ENCODE measurements at regions not wholly inside any gene's neighbourhood (a gene's known extent, or its start where the extent isn't known, plus 50 kb on each side); places are given as distances from the start of the nearest gene placed in this dataset.

- DNase-seq: no peak
Measured at GRCh38 chr5:3393920-3394597, 201.6 kb upstream of the IRX1 start.

GRCh38 chr5:3393122-3393919 is 202.3 kb upstream of the IRX1 start:
- DNase-seq: no peak

- no peak for DNase-seq
Measured at GRCh38 chr5:3392306-3392939, 203.2 kb upstream of the IRX1 start.

- DNase-seq: no peak
Measured at GRCh38 chr5:3391210-3391609, 204.4 kb upstream of the IRX1 start.

GRCh38 chr5:3389471-3390026 is 206.1 kb upstream of the IRX1 start:
- DNase-seq: no peak

GRCh38 chr5:3386637-3387036 is 209.0 kb upstream of the IRX1 start:
- DNase-seq: no peak

- DNase-seq: no peak
Measured at GRCh38 chr5:3385991-3386519, 209.6 kb upstream of the IRX1 start.

GRCh38 chr5:3384531-3384930 is 211.1 kb upstream of the IRX1 start:
- no peak for DNase-seq

GRCh38 chr5:3382782-3383181 is 212.8 kb upstream of the IRX1 start:
- DNase-seq: no peak

GRCh38 chr5:3382151-3382550 is 213.5 kb upstream of the IRX1 start:
- DNase-seq: no peak

- DNase-seq: no peak
Measured at GRCh38 chr5:3381206-3381825, 214.3 kb upstream of the IRX1 start.

- DNase-seq: no peak
Measured at GRCh38 chr5:3380689-3381088, 214.9 kb upstream of the IRX1 start.

GRCh38 chr5:3377831-3378230 is 217.8 kb upstream of the IRX1 start:
- DNase-seq: no peak

GRCh38 chr5:3377176-3377575 is 218.5 kb upstream of the IRX1 start:
- DNase-seq: no peak

GRCh38 chr5:3376611-3377010 is 219.0 kb upstream of the IRX1 start:
- no peak for DNase-seq

GRCh38 chr5:3375586-3376311 is 219.9 kb upstream of the IRX1 start:
- no peak for DNase-seq

- DNase-seq: no peak
Measured at GRCh38 chr5:3373391-3373790, 222.2 kb upstream of the IRX1 start.

- no peak for DNase-seq
Measured at GRCh38 chr5:3372289-3372688, 223.3 kb upstream of the IRX1 start.

GRCh38 chr5:3365501-3366215 is 230.0 kb upstream of the IRX1 start:
- no peak for DNase-seq

- no peak for DNase-seq
Measured at GRCh38 chr5:3364941-3365340, 230.7 kb upstream of the IRX1 start.

- DNase-seq: no peak
Measured at GRCh38 chr5:3364433-3364832, 231.2 kb upstream of the IRX1 start.
